A549 (cell line): ENCODE measurements at regions not wholly inside any gene's neighbourhood (a gene's known extent, or its start where the extent isn't known, plus 50 kb on each side); places are given as distances from the start of the nearest gene placed in this dataset.
A peak's percentile ranks its signal among the peaks of the same experiment; 100 is the strongest.

Experiments used
- ATAC-seq, 2 experiments: fragments of 200-7000 bp in 1 of 2; fragments of >200 bp in 1 of 2; cut with Nextera tagmentation in 1 of 2; cut with Tn5 transposase in 1 of 2; 3 replicates each; pipeline versions ENCODE4 v1.8.0 to v1.9.1; 2018 to 2020; ENCODE audit warnings: mild to moderate bottlenecking in 1 of 2, moderate library complexity in 1 of 2
- CTCF ChIA-PET: fragments of 300-600 bp; sonication (Branson Sonifier 250); formaldehyde crosslinking; extraction: SDS; loops from one replicate; lab custom pipeline; 2021; ENCODE audit warnings: antibody characterized with exemption, inconsistent platforms; lab: Yijun Ruan, JAX
- POLR2A ChIA-PET: fragments of 350-600 bp; formaldehyde crosslinking; extraction: SDS; loops from one replicate; lab custom pipeline; 2021; ENCODE audit warnings: antibody characterized with exemption, inconsistent platforms; lab: Yijun Ruan, JAX
- DNase-seq, 2 experiments: peaks; one replicate each; pipeline versions ENCODE4 v3.0.0 to v3.0.0-alpha.2; 2011 to 2016; ENCODE audit warnings: low read depth in 1 of 2, low spot score in 1 of 2
- FAIRE-seq: peaks from 2 replicates; lab custom pipeline; 2011; peaks lifted over from hg19 to GRCh38; lab: Jason Lieb, UNC
- H3K27ac ChIP-seq, 2 experiments: fragments of >200 bp; sonication (Bioruptor Twin); formaldehyde crosslinking; 3 replicates each; pipeline ENCODE4 v1.5.1; 2016 to 2017
- H3K4me1 ChIP-seq: fragments of >200 bp; sonication (Bioruptor Twin); formaldehyde crosslinking; 3 replicates; pipeline ENCODE4 v1.6.1; 2016
- H3K4me2 ChIP-seq: fragments of >200 bp; sonication (Bioruptor Twin); formaldehyde crosslinking; 3 replicates; pipeline ENCODE4 v1.6.1; 2016
- H3K4me3 ChIP-seq: fragments of >200 bp; sonication (Bioruptor Twin); formaldehyde crosslinking; 3 replicates; pipeline ENCODE4 v1.5.1; 2016
- H3K9me3 ChIP-seq: fragments of >200 bp; sonication (Bioruptor Twin); formaldehyde crosslinking; 3 replicates; pipeline ENCODE4 v1.6.1; 2016
- ATOH8 ChIP-seq: fragments of 250-450 bp; sonication (Bioruptor Pico); IDR thresholded peaks from 2 replicates; pipeline ENCODE4 v1.5.0; 2020; ENCODE audit warnings: low read depth, mild to moderate bottlenecking, moderate library complexity
- BCL3 ChIP-seq: fragments of >200 bp; sonication (Bioruptor Twin); formaldehyde crosslinking; IDR thresholded peaks from 3 replicates; pipeline ENCODE4 v1.6.1; 2016
- BHLHE40 ChIP-seq: IDR thresholded peaks from 2 replicates; pipeline ENCODE4 v1.6.1; 2012; ENCODE audit warnings: low read depth, low read length, inconsistent platforms
- CBX2 ChIP-seq: fragments of 200-600 bp; sonication (generic); IDR thresholded peaks from 2 replicates; pipeline ENCODE4 v1.6.1; 2016; ENCODE audit warnings: low read depth, mild to moderate bottlenecking, borderline replicate concordance
- CTCF ChIP-seq: fragments of >200 bp; sonication (Bioruptor Twin); formaldehyde crosslinking; IDR thresholded peaks from 3 replicates; pipeline ENCODE4 v1.5.1; 2016
- EHMT2 ChIP-seq: fragments of 200-600 bp; sonication (generic); IDR thresholded peaks from 2 replicates; pipeline ENCODE4 v1.6.1; 2016; ENCODE audit warnings: antibody characterized with exemption, low read depth, mild to moderate bottlenecking, moderate library complexity
- ELK1 ChIP-seq: fragments of 150-350 bp; IDR thresholded peaks from 2 replicates; pipeline ENCODE4 v1.6.1; 2014; ENCODE audit warnings: low read depth, mild to moderate bottlenecking, low read length
- FOSB ChIP-seq: fragments of 250-450 bp; sonication (Bioruptor Pico); IDR thresholded peaks from 2 replicates; pipeline ENCODE4 v1.5.0; 2020; ENCODE audit warnings: mild to moderate bottlenecking, moderate library complexity
- FOSL2 ChIP-seq, 2 experiments: fragments of 450-650 bp in 1 of 2; fragments of >200 bp in 1 of 2; sonication (Bioruptor Twin) in 1 of 2; formaldehyde crosslinking; IDR thresholded peaks; 2 replicates each; pipeline versions ENCODE4 v1.5.0 to v1.6.1; 2016 to 2020; ENCODE audit warnings: mild to moderate bottlenecking in 1 of 2, moderate library complexity in 1 of 2
- HOXA7 ChIP-seq: fragments of 250-450 bp; sonication (Bioruptor Pico); IDR thresholded peaks from 2 replicates; pipeline ENCODE4 v1.5.0; 2020; ENCODE audit warnings: mild to moderate bottlenecking, moderate library complexity
- HOXB5 ChIP-seq: fragments of 250-450 bp; sonication (Bioruptor Pico); IDR thresholded peaks from 2 replicates; pipeline ENCODE4 v1.5.0; 2020; ENCODE audit warnings: mild to moderate bottlenecking, moderate library complexity
- JUNB ChIP-seq: fragments of >200 bp; sonication (Bioruptor Twin); formaldehyde crosslinking; IDR thresholded peaks from 2 replicates; pipeline ENCODE4 v1.6.1; 2016
- MAFK ChIP-seq: fragments of 450-650 bp; IDR thresholded peaks from 2 replicates; pipeline ENCODE4 v1.6.1; 2014; ENCODE audit not compliant: partially characterized antibody
- MAX ChIP-seq: IDR thresholded peaks from 2 replicates; pipeline ENCODE4 v1.6.1; 2012
- MAZ ChIP-seq: fragments of 150-350 bp; IDR thresholded peaks from 2 replicates; pipeline ENCODE4 v1.6.1; 2014; ENCODE audit warnings: antibody characterized with exemption, low read depth, low read length, borderline replicate concordance
- PBX3 ChIP-seq: IDR thresholded peaks from 2 replicates; pipeline ENCODE4 v1.6.1; 2012
- RFX5 ChIP-seq: fragments of 450-650 bp; IDR thresholded peaks from 2 replicates; pipeline ENCODE4 v1.7.1; 2014; ENCODE audit warnings: antibody characterized with exemption, mild to moderate bottlenecking, moderate library complexity
- SMC3 ChIP-seq: fragments of >200 bp; sonication (Bioruptor Twin); formaldehyde crosslinking; IDR thresholded peaks from 3 replicates; pipeline ENCODE4 v1.6.1; 2018; ENCODE audit warnings: inconsistent platforms
- USF2 ChIP-seq: fragments of 450-650 bp; IDR thresholded peaks from 2 replicates; pipeline ENCODE4 v1.6.1; 2014; ENCODE audit warnings: antibody characterized with exemption
- ZC3H11A ChIP-seq: fragments of 450-650 bp; IDR thresholded peaks from 2 replicates; pipeline ENCODE4 v1.6.1; 2014; ENCODE audit warnings: antibody characterized with exemption, mild to moderate bottlenecking
- ZNF302 ChIP-seq: fragments of 250-450 bp; sonication (Bioruptor Pico); IDR thresholded peaks from 2 replicates; pipeline ENCODE4 v1.9.0; 2021; ENCODE audit warnings: inconsistent platforms, mild to moderate bottlenecking, moderate library complexity
- WGBS: methylation state at CpG from one replicate; pipeline ENCODE4 v1.1.6; 2017; ENCODE audit errors: missing lambda C conversion rate; 5-methylcytosine and 5-hydroxymethylcytosine counted together

- H3K9me3 ChIP-seq: no peaks in the 10 kb centered on the region
- no peak overlapping the region for H3K4me3 ChIP-seq
- no peak overlapping the region for H3K4me2 ChIP-seq
- 65% methylated on average over 8 of the region's 11 CpGs for WGBS
- FAIRE-seq: no peak
- POLR2A ChIA-PET: no interaction called here
- no peak for ATAC-seq
- no peak for TF ChIP-seq USF2
- TF ChIP-seq CBX2: no peak
- no peak for TF ChIP-seq JUNB
- no peak for TF ChIP-seq ZNF302 (CRISPR knock-in tag)
- TF ChIP-seq HOXB5 (CRISPR knock-in tag): no peak
- TF ChIP-seq MAZ: no peak
- no peak for TF ChIP-seq ELK1
- no peak for TF ChIP-seq SMC3
- no peak for TF ChIP-seq MAX
- no peak for TF ChIP-seq CTCF
- TF ChIP-seq MAFK: no peak
- TF ChIP-seq PBX3: no peak
- CTCF ChIA-PET: interaction anchor here (0.7 kb wide), 1 partner anchor 63 kb away, joined by 5 read pairs; no protein-coding TSS in a partner anchor
- DNase-seq: no peak
- H3K27ac ChIP-seq: no peak overlapping the region
- no peaks in the 10 kb centered on the region for H3K4me1 ChIP-seq
Measured at GRCh38 chr12:131389054-131390013, 321.6 kb upstream of the SFSWAP start.

- no peak overlapping the region for H3K4me2 ChIP-seq
- no peak overlapping the region for H3K4me3 ChIP-seq
- H3K9me3 ChIP-seq: no peaks in the 10 kb centered on the region
- CTCF ChIA-PET: interaction anchor here (0.7 kb wide), 1 partner anchor 62 kb away, joined by 5 read pairs; no protein-coding TSS in a partner anchor
- POLR2A ChIA-PET: no interaction called here
- FAIRE-seq (no peak), ATAC-seq (peak; percentile 38 to 53; a peak in 3 of 6 replicates), DNase-seq (peak; percentile 41 to 43)
- no peak overlapping the region for H3K27ac ChIP-seq
- WGBS: 38% methylated on average over 19 of the region's 19 CpGs
- H3K4me1 ChIP-seq: no peaks in the 10 kb centered on the region
- TF ChIP-seq PBX3: no peak
- TF ChIP-seq JUNB: no peak
- no peak for TF ChIP-seq ATOH8 (CRISPR knock-in tag)
- no peak for TF ChIP-seq RFX5
- peak; percentile 53; the same call in 1 of the 2 replicates for TF ChIP-seq EHMT2
- no peak for TF ChIP-seq BCL3
- no peak for TF ChIP-seq BHLHE40
- TF ChIP-seq FOSB: no peak
- no peak for TF ChIP-seq HOXA7
- no peak for TF ChIP-seq ZC3H11A
- TF ChIP-seq FOSL2 (IDR thresholded peaks at IDR 0.05): no peak
- no peak for TF ChIP-seq FOSL2 (CRISPR knock-in tag; IDR thresholded peaks at IDR 0.05)
Measured at GRCh38 chr12:131390412-131391334, 320.2 kb upstream of the SFSWAP start.
